GM21381 (cell line): ENCODE measurements at regions not wholly inside any gene's neighbourhood (a gene's known extent, or its start where the extent isn't known, plus 50 kb on each side); places are given as distances from the start of the nearest gene placed in this dataset.

Experiments used
- ATAC-seq: cut with Tn5 transposase; IDR thresholded peaks from one replicate; pipeline ENCODE4 v1.9.1; 2021; ENCODE audit warnings: mild to moderate bottlenecking, moderate library complexity; ENCODE audit not compliant: unreplicated experiment

- no peak for ATAC-seq
These were observed 53.3 kb upstream of the BMP2K start for GRCh38 chr4:78722878-78723277.
